ENCODE measurements at regions not wholly inside any gene's neighbourhood (a gene's known extent, or its start where the extent isn't known, plus 50 kb on each side); places are given as distances from the start of the nearest gene placed in this dataset.

- TF ChIP-seq TAF1 (IDR thresholded peaks at IDR 0.05; ENCODE audit: borderline replicate concordance, low read depth, low read length) (no peak), POLR2AphosphoS5 (IDR thresholded peaks at IDR 0.05; ENCODE audit: low read depth, low read length) (no peak)
Observed at GRCh38 chr7:155972247-155972646, 160.0 kb upstream of the SHH start.

Measured in GM12892 (cell line).